HS-27A (cell line): ENCODE measurements at regions not wholly inside any gene's neighbourhood (a gene's known extent, or its start where the extent isn't known, plus 50 kb on each side); places are given as distances from the start of the nearest gene placed in this dataset.
"Not testable (repeated sequence)": the region's sequence is repeated elsewhere in the genome, so short reads cannot be mapped to it uniquely, and the experiment has no call there.

Experiments
- DNase-seq: peaks from one replicate; pipeline ENCODE4 v3.0.0-alpha.2; 2012; ENCODE audit warnings: low read depth, missing footprints

DNA sequence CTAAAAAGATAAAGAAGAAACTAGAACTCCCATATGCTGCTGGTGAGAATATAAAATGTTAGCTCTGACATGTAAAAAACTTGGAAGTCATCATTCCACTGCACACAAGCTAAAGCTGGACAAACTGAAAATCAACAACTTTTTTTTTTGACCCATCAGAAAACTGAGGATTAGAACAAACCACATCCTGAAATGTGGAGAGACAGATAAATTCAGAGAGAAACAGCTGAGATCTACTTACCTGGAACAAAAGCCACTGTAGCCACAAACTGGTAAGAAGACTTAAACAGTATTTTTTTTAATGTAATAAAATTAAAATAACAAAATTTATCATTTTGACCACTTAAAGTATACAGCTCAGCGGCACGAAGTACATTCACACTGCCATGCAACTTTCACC lies 408.5 kb upstream of the RGS17 start:
- no peak for DNase-seq

DNA sequence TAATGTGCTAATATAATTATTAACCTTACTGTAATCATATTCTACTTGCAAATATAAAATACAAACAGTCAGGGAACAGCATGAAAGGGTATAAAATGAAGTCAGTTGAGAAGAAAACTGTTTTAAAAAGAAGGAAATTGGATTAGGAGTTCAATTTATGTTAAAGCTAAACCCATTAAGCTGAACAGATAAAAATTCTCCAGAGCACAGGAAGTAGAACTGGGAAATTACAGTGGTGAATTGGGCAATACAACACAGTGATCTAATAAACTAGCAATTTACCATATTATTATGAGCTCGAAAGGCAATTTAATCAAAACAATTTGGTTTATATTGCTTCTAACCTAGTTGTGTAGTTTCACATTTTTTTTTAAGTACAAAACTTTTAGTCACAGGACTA lies 407.4 kb upstream of the RGS17 start:
- no peak for DNase-seq

GRCh38 chr6:153537422-153537821 lies 406.3 kb upstream of the RGS17 start:
- no peak for DNase-seq

DNA sequence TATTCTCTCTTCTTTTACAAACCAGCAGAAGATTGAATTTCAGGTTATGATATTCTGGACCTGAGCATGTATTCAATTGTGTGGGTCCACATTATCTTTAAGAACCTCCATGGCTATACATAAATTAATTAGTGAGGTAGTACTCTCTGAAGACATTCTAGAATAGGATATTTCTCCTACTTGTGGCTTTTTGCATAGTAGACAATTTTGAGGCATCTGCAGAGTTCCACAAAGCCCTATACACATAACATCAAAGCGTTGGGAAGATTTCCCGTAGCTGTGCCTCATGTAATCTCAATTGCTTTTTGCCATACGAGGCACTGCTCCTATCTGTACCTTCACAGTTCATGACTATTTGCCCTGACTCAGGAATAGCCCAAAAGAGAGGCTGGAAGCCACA lies 395.4 kb upstream of the RGS17 start:
- no peak for DNase-seq

- DNase-seq, result no peak
Measured at GRCh38 chr6:153525998-153526397, 394.9 kb upstream of the RGS17 start.

GRCh38 chr6:153523390-153523789 lies 392.3 kb upstream of the RGS17 start:
- no peak for DNase-seq

DNA sequence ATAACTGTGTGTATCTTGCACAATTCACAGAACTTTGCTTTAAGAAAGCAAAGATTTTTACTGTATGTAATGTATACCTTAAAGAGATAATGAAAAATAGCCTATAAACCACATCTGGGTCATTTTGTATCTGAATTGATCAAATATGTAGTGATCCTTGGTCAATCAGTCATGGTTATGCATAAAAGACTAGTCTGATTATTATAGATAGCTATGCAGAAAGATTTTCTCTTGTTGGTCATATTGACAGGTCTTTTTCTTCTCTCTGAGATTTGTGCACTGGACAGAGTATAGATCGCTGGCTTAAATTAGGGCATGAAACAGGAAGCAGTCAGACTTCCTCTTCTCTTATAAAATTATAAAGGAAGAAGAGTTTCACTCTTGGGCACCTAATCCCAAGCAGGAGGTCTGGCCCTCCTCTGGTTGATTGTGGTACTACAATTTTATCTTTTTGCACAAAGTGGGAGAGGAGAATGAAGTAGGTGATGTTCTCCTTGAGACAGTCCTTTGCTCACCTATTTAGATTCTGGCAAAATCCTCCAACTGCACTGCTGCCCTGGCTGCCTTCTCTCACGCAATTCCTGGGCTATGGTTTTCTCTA lies 380.9 kb upstream of the RGS17 start:
- no peak for DNase-seq

DNA sequence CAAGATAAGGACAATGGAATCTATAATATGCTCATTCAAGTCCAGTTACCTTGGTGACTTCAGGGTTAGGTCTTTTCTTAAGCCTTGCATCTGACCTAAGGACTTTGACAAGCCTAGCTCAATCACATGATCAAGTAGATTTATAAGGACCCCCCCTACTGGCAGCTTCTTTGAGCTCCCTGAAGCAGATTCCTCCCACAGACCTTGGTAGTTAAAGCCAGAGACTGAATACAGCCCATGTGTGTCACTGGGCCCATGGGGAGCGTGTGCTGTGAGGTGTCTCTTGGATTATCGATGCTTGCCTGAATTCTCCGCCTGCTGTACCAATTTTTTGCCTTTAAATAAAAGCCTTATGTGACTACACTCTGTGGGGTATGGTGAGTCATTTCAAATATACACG lies 372.7 kb upstream of the RGS17 start:
- DNase-seq, result no peak

GRCh38 chr6:153493501-153493900 lies 362.4 kb upstream of the RGS17 start:
- DNase-seq, result no peak

DNA sequence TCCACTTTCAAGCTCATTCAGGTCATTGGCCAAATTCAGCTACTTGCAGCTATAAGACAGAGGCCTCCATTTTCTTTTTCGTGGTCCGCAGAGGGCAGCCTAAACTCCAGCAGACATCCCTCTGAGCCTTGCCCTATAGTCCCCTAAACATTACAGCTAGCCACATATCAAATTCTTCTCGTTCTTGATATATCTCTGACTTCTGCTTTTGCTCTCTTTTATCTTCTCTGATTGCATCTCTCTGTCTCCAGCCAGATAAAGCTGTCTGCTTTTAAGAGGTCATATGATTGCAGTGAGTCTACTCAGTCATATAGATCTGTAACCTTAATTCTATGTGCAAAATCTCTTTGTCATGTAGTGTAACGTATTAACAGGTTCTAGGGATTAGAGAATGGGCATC lies 358.4 kb upstream of the RGS17 start:
- DNase-seq, result no peak

DNA sequence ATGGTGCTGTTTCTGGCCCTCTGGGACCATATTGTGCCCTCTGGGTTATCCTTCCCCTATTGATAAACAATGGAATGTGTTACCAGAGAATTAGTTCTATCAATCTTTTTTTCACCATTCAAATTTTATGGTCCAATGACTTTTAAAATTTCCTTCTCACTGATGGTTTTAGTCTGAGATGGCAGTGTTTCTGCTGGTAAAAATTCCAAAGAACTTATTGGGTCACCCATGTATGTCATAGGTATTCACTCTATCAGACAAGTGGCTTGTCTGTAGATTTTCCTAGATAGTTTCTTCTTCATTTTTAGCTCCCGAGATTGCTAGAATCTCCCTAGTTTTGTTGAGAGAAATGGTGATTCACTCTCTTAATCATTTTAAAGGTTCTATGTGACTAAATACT lies 357.2 kb upstream of the RGS17 start:
- DNase-seq, result no peak

GRCh38 chr6:153485072-153485471 lies 354.0 kb upstream of the RGS17 start:
- DNase-seq, result no peak

- no peak for DNase-seq
Measured at GRCh38 chr6:153484056-153484455, 353.0 kb upstream of the RGS17 start.

GRCh38 chr6:153476243-153476642 lies 345.2 kb upstream of the RGS17 start:
- no peak for DNase-seq

GRCh38 chr6:153465050-153465449 lies 334.0 kb upstream of the RGS17 start:
- DNase-seq, result no peak

GRCh38 chr6:153449279-153449678 lies 318.2 kb upstream of the RGS17 start:
- DNase-seq, result no peak

- DNase-seq, result not testable (repeated sequence)
Measured at GRCh38 chr6:153442749-153443148, 311.7 kb upstream of the RGS17 start.

DNA sequence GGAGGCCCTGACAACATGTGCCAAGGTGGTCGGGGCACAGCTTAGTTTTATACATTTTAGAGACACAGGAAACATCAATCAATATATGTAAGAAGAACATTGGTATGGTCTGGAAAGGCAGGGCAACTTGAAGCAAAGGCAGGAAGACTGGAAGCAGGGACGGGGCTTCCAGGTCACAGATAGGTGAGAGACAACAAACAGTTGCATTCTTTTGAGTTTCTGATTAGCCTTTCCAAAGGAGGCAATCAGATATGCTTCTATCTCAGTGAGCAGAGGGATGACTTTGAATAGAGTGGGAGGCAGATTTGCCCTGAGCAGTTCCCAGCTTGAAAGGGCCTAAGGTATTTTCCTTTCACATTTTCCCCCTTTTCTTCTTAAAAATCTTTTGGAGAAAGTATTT lies 311.0 kb upstream of the RGS17 start:
- DNase-seq, result no peak

- DNase-seq, result no peak
Measured at GRCh38 chr6:153437193-153437592, 306.1 kb upstream of the RGS17 start.

DNA sequence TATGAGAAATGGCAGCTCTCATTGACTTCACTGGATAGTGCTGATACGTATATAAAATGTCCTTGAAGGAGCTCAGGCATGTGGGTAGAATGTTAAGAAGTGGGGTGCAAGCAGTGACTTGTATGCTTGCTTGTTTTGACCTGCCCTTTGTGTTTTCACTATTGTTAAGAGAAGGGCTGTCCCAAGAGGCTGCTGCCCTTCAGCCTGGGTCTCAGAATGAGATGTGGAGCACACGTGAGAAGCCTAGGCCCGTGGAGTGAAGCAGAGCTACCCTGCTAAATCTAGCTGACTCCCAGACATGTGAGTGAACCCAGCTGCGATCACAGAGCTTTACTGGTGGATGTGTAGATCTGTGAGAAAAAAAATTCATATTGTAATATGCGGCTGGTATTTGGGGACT lies 305.3 kb upstream of the RGS17 start:
- no peak for DNase-seq

DNA sequence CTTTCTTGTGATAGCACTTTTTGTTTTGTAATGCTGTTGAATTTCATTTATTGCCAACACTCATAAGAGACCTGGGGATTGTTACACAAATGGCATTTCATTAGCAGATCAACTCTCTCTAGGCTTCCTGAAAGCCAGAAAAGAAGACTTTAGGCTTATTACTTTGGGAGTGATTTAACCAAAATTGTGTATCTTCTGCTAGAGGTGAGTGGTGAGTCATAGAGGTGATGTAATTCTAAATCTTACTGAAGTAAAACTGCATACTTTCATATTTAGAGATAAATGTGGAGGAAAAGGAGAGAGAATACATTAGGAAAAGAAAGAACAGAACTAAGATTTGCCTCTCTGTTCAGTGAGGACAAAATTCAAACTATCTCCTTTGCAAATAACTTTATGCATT lies 304.7 kb upstream of the RGS17 start:
- DNase-seq, result no peak

GRCh38 chr6:153425536-153425935 lies 294.5 kb upstream of the RGS17 start:
- no peak for DNase-seq

- DNase-seq, result no peak
Measured at GRCh38 chr6:153424719-153425400, 293.8 kb upstream of the RGS17 start.

DNA sequence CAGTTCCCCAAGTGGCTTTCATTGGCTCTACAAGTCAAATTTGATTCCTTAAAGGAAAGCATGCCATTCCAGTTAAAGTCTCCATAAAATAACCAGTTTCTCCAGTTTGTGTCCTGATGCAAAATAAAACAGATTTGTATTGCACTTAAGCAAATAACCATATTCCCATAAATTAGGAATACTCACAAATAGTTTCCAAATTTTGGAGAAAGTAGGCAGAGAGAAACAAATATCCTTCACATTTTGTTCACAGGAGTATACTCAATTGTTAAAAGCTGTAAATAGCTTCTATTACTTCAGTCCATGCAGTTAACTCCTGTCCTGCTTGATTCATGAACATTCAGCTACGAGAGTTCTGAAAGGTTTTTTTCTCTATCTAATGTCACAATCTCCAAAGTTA lies 281.4 kb upstream of the RGS17 start:
- DNase-seq, result no peak
